HCT116 (cell line): ENCODE measurements at regions not wholly inside any gene's neighbourhood (a gene's known extent, or its start where the extent isn't known, plus 50 kb on each side); places are given as distances from the start of the nearest gene placed in this dataset.

ENCODE experiments used
- ATAC-seq: fragments of 200-7000 bp; cut with Tn5 transposase; 2 replicates; pipeline ENCODE4 v1.9.1; 2020; ENCODE audit warnings: mild to moderate bottlenecking, moderate library complexity
- BruUV-seq: library from RNA; stranded (reverse); fragments of 400-500 nt; replicated peaks from 2 replicates; lab custom pipeline; 2021; lab: Mats Ljungman, UMichigan
- CTCF ChIA-PET: fragments of 300-600 bp; sonication (Branson Sonifier 250); formaldehyde crosslinking; loops from one replicate; lab custom pipeline; 2021; ENCODE audit warnings: antibody characterized with exemption; lab: Charles Lee
- POLR2A ChIA-PET: fragments of 300-600, 350-600 bp; sonication (Branson Sonifier 250); formaldehyde crosslinking; loops from one replicate; lab custom pipeline; 2021; ENCODE audit warnings: antibody characterized with exemption; lab: Charles Lee
- RAD21 ChIA-PET, 2 experiments: fragments of 300-600 bp; sonication (Branson Sonifier 250); formaldehyde crosslinking; loops; one replicate each; lab custom pipeline; 2023; ENCODE audit warnings: low total read pairs in 2 of 2; ENCODE audit not compliant: uncharacterized antibody in 2 of 2, unreplicated experiment in 2 of 2, low non-redundant PET in 1 of 2; lab: Charles Lee
- DNase-seq: peaks from one replicate; pipeline ENCODE4 v3.0.0-alpha.2; 2010; ENCODE audit warnings: low read depth, low spot score
- H2AFZ ChIP-seq: fragments of 200-600 bp; shearing (Covaris generic), sonication (generic); 2 replicates; pipeline ENCODE4 v1.6.1; 2017; ENCODE audit warnings: low read depth, mixed run types, mixed read lengths, antibody characterized with exemption, low read length; ENCODE audit not compliant: poor library complexity, severe bottlenecking
- H3K27ac ChIP-seq: 2 replicates; pipeline ENCODE4 v1.5.1; 2012; ENCODE audit warnings: low read depth, low read length
- H3K27me3 ChIP-seq: fragments of 200-600 bp; sonication (generic); 2 replicates; pipeline ENCODE4 v1.6.1; 2016; ENCODE audit warnings: mixed run types, low read length, mixed read lengths; ENCODE audit not compliant: insufficient read depth
- H3K36me3 ChIP-seq, 2 experiments: fragments of 200-500 bp in 1 of 2; fragments of 200-600 bp in 1 of 2; sonication (Bioruptor generic) in 1 of 2; sonication (generic) in 1 of 2; 2 replicates each; pipeline versions ENCODE4 v1.5.1 to v1.6.1; 2014 to 2016; ENCODE audit warnings: low read length in 2 of 2, inconsistent platforms in 1 of 2, mixed read lengths in 1 of 2, mixed run types in 1 of 2; ENCODE audit not compliant: insufficient read depth in 2 of 2, control insufficient read depth in 1 of 2
- H3K4me1 ChIP-seq, 2 experiments: fragments of 200-600 bp in 1 of 2; sonication (generic) in 1 of 2; 2 replicates each; pipeline versions ENCODE4 v1.5.1 to v1.6.1; 2012 to 2017; ENCODE audit warnings: low read length in 2 of 2, inconsistent platforms in 1 of 2, mild to moderate bottlenecking in 1 of 2, mixed read lengths in 1 of 2, mixed run types in 1 of 2, moderate library complexity in 1 of 2; ENCODE audit not compliant: insufficient read depth in 2 of 2, control insufficient read depth in 1 of 2
- H3K4me2 ChIP-seq: fragments of 200-600 bp; sonication (generic); 2 replicates; pipeline ENCODE4 v1.6.1; 2017; ENCODE audit warnings: mixed run types, low read length, mixed read lengths
- H3K4me3 ChIP-seq, 2 experiments: fragments of 200-600 bp in 1 of 2; sonication (generic) in 1 of 2; replicated peaks in 1 of 2; 2 replicates each; pipeline ENCODE4 v1.5.1; 2011 to 2016; ENCODE audit warnings: low read length in 2 of 2, control low read depth in 1 of 2, low read depth in 1 of 2, mild to moderate bottlenecking in 1 of 2, mixed read lengths in 1 of 2, mixed run types in 1 of 2
- H3K79me2 ChIP-seq: fragments of 200-600 bp; sonication (generic); 2 replicates; pipeline ENCODE4 v1.6.1; 2017; ENCODE audit warnings: mild to moderate bottlenecking, mixed run types, low read length, moderate library complexity, mixed read lengths; ENCODE audit not compliant: insufficient read depth
- H3K9ac ChIP-seq: fragments of 200-600 bp; sonication (generic); 2 replicates; pipeline ENCODE4 v1.6.1; 2016; ENCODE audit warnings: low read length, mixed read lengths
- H3K9me2 ChIP-seq: fragments of 200-600 bp; sonication (generic), shearing (Covaris generic); 2 replicates; pipeline ENCODE4 v1.6.1; 2017; ENCODE audit warnings: mixed run types, mild to moderate bottlenecking, moderate library complexity; ENCODE audit not compliant: insufficient read depth
- H3K9me3 ChIP-seq, 2 experiments: fragments of 200-500 bp in 1 of 2; fragments of 200-600 bp in 1 of 2; sonication (Bioruptor generic) in 1 of 2; sonication (generic) in 1 of 2; 2 replicates each; pipeline ENCODE4 v1.6.1; 2014 to 2017; ENCODE audit warnings: low read length in 2 of 2, mixed read lengths in 2 of 2, inconsistent platforms in 1 of 2, low read depth in 1 of 2, mild to moderate bottlenecking in 1 of 2, mixed run types in 1 of 2, moderate library complexity in 1 of 2; ENCODE audit not compliant: control insufficient read depth in 1 of 2, insufficient read depth in 1 of 2
- H4K20me1 ChIP-seq: fragments of 200-600 bp; sonication (generic), shearing (Covaris generic); 2 replicates; pipeline ENCODE4 v1.6.1; 2017; ENCODE audit warnings: mixed run types, mild to moderate bottlenecking, moderate library complexity; ENCODE audit not compliant: insufficient read depth
- CBX3 ChIP-seq: IDR thresholded peaks from 2 replicates; pipeline ENCODE4 v1.6.1; 2012; ENCODE audit warnings: low read depth
- CEBPB ChIP-seq: IDR thresholded peaks from 2 replicates; pipeline ENCODE4 v1.6.1; 2012; ENCODE audit warnings: low read depth
- EGR1 ChIP-seq: IDR thresholded peaks from 2 replicates; pipeline ENCODE4 v1.6.1; 2012; ENCODE audit warnings: low read depth
- ELF1 ChIP-seq: IDR thresholded peaks from 2 replicates; pipeline ENCODE4 v1.6.1; 2012; ENCODE audit warnings: low read depth, borderline replicate concordance
- EZH2 ChIP-seq: fragments of 200-600 bp; sonication (generic); IDR thresholded peaks from 2 replicates; pipeline ENCODE4 v1.6.1; 2017; ENCODE audit warnings: antibody characterized with exemption, mixed run types
- FOSL1 ChIP-seq: IDR thresholded peaks from 2 replicates; pipeline ENCODE4 v1.6.1; 2012; ENCODE audit warnings: low read depth
- JUND ChIP-seq: IDR thresholded peaks from 2 replicates; pipeline ENCODE4 v1.6.1; 2012
- POLR2A ChIP-seq: IDR thresholded peaks from 2 replicates; pipeline ENCODE4 v1.7.0; 2011; ENCODE audit warnings: borderline replicate concordance; ENCODE audit not compliant: insufficient read depth, insufficient read length; ENCODE audit errors: extremely low read depth
- RAD21 ChIP-seq: IDR thresholded peaks from 2 replicates; pipeline ENCODE4 v1.6.1; 2012; ENCODE audit warnings: low read depth, mild to moderate bottlenecking
- SIN3A ChIP-seq: IDR thresholded peaks from 2 replicates; pipeline ENCODE4 v1.6.1; 2012; ENCODE audit warnings: low read depth
- YY1 ChIP-seq: IDR thresholded peaks from 2 replicates; pipeline ENCODE4 v1.6.1; 2011; ENCODE audit warnings: low read length, low read depth, moderate library complexity, mild to moderate bottlenecking; ENCODE audit not compliant: insufficient replicate concordance; ENCODE audit errors: extremely low read depth
- ZNF274 ChIP-seq: fragments of 200-500 bp; sonication (Bioruptor generic); IDR thresholded peaks from 2 replicates; pipeline ENCODE4 v1.6.1; 2014; ENCODE audit warnings: mild to moderate bottlenecking, low read depth, low read length, inconsistent platforms
- intact Hi-C: fragments of 100-400 bp; cut with micrococcal nuclease; formaldehyde crosslinking; loops from 2 replicates; pipeline ENCODE4 v1.10.0; 2022
- TF ChIP-seq, protein P1 (sequence below), 3 experiments: fragments of 200-600 bp in 1 of 3; sonication (generic) in 1 of 3; IDR thresholded peaks in 2 of 3; conservative IDR thresholded peaks in 1 of 3; 2 replicates each; pipeline ENCODE4 v1.5.1; 2012 to 2017; ENCODE audit warnings: low read depth in 2 of 3, low read length in 2 of 3, antibody characterized with exemption in 1 of 3, borderline replicate concordance in 1 of 3, control low read depth in 1 of 3, mild to moderate bottlenecking in 1 of 3, mixed read lengths in 1 of 3, mixed run types in 1 of 3, moderate library complexity in 1 of 3; ENCODE audit not compliant: insufficient read depth in 1 of 3
- TF ChIP-seq, protein P2 (sequence below): IDR thresholded peaks from 2 replicates; pipeline ENCODE4 v1.6.1; 2011; ENCODE audit warnings: mild to moderate bottlenecking, low read length, moderate library complexity; ENCODE audit not compliant: insufficient replicate concordance; ENCODE audit errors: extremely low read depth
- TF ChIP-seq, protein P3 (sequence below): IDR thresholded peaks from 2 replicates; pipeline ENCODE4 v1.6.1; 2012

DNA sequence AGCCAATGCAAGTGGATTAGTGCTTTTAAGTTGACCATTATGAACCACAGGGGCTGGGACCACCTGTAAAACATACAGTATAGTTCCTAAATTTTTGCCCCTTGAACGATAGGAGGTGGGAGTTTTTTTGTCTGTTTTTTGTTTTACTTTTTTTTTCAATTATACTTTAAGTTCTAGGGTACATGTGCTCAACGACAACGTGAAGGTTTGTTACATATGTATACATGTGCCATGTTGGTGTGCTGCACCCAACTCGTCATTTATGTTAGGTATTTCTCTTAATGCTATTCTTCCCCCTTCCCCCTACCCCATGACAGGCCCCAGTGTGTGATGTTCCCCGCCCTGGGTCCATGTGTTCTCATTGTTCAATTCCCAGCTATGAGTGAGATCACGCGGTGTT lies 1797.9 kb upstream of the PIK3C3 start:
- no peaks in the 10 kb centered on the region for H3K4me1 ChIP-seq
- ATAC-seq, result no peak
- no peak for DNase-seq
- intact Hi-C loops, result no loop called here
- H2AFZ ChIP-seq, result no peak overlapping the region
- ChIA-PET CTCF (no interaction called here), RAD21 (no interaction called here), POLR2A (no interaction called here)
- no peak overlapping the region for H3K4me3 ChIP-seq
- no peaks in the 10 kb centered on the region for H3K36me3 ChIP-seq
- H3K27me3 ChIP-seq, result no peaks in the 10 kb centered on the region
- TF ChIP-seq YY1 (no peak), POLR2A (no peak), SIN3A (no peak), EZH2 (no peak)
- TF ChIP-seq, protein P1, sequence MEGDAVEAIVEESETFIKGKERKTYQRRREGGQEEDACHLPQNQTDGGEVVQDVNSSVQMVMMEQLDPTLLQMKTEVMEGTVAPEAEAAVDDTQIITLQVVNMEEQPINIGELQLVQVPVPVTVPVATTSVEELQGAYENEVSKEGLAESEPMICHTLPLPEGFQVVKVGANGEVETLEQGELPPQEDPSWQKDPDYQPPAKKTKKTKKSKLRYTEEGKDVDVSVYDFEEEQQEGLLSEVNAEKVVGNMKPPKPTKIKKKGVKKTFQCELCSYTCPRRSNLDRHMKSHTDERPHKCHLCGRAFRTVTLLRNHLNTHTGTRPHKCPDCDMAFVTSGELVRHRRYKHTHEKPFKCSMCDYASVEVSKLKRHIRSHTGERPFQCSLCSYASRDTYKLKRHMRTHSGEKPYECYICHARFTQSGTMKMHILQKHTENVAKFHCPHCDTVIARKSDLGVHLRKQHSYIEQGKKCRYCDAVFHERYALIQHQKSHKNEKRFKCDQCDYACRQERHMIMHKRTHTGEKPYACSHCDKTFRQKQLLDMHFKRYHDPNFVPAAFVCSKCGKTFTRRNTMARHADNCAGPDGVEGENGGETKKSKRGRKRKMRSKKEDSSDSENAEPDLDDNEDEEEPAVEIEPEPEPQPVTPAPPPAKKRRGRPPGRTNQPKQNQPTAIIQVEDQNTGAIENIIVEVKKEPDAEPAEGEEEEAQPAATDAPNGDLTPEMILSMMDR (IDR thresholded peaks at IDR 0.05 in 2 of 3, conservative IDR thresholded peaks at IDR 0.05 in 1 of 3; ENCODE audit: borderline replicate concordance in 1 of 3, insufficient read depth in 1 of 3, low read depth in 2 of 3, low read length in 2 of 3), result no peak
- BruUV-seq, result no TSS peak
- no peaks in the 10 kb centered on the region for H4K20me1 ChIP-seq
- no peak overlapping the region for H3K27ac ChIP-seq
- no peaks in the 10 kb centered on the region for H3K9me2 ChIP-seq
- no peak overlapping the region for H3K4me2 ChIP-seq
- H3K9ac ChIP-seq, result no peak overlapping the region
- peaks cover 0 to 2% of the 10 kb centered on the region in 2 experiments; a peak in 1 of 4 replicates for H3K9me3 ChIP-seq
- no peaks in the 10 kb centered on the region for H3K79me2 ChIP-seq

DNA sequence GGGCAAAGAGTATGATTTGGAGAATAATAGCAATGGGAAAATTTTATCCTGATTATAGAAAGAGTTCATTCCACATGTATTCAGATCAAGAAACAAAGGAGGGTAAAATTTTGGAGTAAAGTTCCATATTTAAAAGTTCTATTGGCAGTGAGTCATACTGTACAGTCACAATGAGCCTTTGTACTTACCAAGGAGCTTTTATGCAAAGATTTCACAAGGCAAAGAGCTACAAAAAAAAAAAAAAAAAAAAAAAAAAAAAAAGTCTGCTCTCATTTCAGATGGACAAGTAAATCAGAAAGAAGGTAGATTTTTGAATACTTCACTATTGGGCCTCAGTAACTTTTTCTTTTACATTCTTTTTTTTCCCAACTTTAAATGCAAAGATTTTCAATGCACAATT lies 1802.2 kb upstream of the PIK3C3 start:
- ATAC-seq, result no peak
- H3K4me2 ChIP-seq, result no peak overlapping the region
- no peak overlapping the region for H3K9ac ChIP-seq
- ChIA-PET RAD21 (no interaction called here), POLR2A (no interaction called here), CTCF (no interaction called here)
- no peaks in the 10 kb centered on the region for H3K9me2 ChIP-seq
- peaks cover 0 to 2% of the 10 kb centered on the region in 2 experiments; a peak in 1 of 4 replicates for H3K9me3 ChIP-seq
- intact Hi-C loops, result no loop called here
- no peak overlapping the region for H2AFZ ChIP-seq
- no peaks in the 10 kb centered on the region for H4K20me1 ChIP-seq
- H3K4me1 ChIP-seq, result no peaks in the 10 kb centered on the region
- no TSS peak for BruUV-seq
- no peak overlapping the region for H3K4me3 ChIP-seq
- H3K36me3 ChIP-seq, result no peaks in the 10 kb centered on the region
- H3K27me3 ChIP-seq, result no peaks in the 10 kb centered on the region
- DNase-seq, result no peak
- no peak overlapping the region for H3K27ac ChIP-seq
- no peaks in the 10 kb centered on the region for H3K79me2 ChIP-seq
- TF ChIP-seq, protein P2, sequence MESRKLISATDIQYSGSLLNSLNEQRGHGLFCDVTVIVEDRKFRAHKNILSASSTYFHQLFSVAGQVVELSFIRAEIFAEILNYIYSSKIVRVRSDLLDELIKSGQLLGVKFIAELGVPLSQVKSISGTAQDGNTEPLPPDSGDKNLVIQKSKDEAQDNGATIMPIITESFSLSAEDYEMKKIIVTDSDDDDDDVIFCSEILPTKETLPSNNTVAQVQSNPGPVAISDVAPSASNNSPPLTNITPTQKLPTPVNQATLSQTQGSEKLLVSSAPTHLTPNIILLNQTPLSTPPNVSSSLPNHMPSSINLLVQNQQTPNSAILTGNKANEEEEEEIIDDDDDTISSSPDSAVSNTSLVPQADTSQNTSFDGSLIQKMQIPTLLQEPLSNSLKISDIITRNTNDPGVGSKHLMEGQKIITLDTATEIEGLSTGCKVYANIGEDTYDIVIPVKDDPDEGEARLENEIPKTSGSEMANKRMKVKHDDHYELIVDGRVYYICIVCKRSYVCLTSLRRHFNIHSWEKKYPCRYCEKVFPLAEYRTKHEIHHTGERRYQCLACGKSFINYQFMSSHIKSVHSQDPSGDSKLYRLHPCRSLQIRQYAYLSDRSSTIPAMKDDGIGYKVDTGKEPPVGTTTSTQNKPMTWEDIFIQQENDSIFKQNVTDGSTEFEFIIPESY, result no peak
- TF ChIP-seq, protein P1 (IDR thresholded peaks at IDR 0.05 in 2 of 3, conservative IDR thresholded peaks at IDR 0.05 in 1 of 3; ENCODE audit: borderline replicate concordance in 1 of 3, insufficient read depth in 1 of 3, low read depth in 2 of 3, low read length in 2 of 3), result no peak
- no peak for TF ChIP-seq EGR1
- TF ChIP-seq JUND, result no peak
- no peak for TF ChIP-seq ELF1
- no peak for TF ChIP-seq SIN3A
- no peak for TF ChIP-seq FOSL1
- TF ChIP-seq, protein P3, sequence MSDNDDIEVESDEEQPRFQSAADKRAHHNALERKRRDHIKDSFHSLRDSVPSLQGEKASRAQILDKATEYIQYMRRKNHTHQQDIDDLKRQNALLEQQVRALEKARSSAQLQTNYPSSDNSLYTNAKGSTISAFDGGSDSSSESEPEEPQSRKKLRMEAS, result no peak
- TF ChIP-seq ZNF274, result no peak
- TF ChIP-seq RAD21, result no peak
- TF ChIP-seq CBX3, result no peak
- no peak for TF ChIP-seq POLR2A
- no peak for TF ChIP-seq CEBPB
- no peak for TF ChIP-seq EZH2
